ENCODE measurements at regions not wholly inside any gene's neighbourhood (a gene's known extent, or its start where the extent isn't known, plus 50 kb on each side); places are given as distances from the start of the nearest gene placed in this dataset.

DNA sequence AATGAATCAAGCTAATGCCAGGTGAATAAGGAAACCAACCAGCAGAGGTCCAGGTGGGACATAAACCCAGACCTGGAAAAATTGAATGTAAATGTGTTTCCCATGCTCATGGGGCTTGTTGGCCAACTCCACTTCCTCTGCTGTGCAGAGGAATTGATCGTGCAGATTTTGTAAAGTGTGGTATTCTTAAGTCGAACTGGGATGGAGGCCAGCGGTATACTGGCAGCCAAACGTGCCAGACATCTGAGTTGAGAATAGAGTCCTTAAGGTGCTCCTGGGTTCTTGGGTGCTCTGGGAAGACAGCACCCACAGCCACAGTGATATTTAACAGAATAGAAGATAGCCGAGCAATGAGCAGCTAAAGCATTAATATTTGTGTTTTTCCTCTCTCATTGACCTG lies 146.5 kb upstream of the LGALSL start:
- TF ChIP-seq, protein P1, sequence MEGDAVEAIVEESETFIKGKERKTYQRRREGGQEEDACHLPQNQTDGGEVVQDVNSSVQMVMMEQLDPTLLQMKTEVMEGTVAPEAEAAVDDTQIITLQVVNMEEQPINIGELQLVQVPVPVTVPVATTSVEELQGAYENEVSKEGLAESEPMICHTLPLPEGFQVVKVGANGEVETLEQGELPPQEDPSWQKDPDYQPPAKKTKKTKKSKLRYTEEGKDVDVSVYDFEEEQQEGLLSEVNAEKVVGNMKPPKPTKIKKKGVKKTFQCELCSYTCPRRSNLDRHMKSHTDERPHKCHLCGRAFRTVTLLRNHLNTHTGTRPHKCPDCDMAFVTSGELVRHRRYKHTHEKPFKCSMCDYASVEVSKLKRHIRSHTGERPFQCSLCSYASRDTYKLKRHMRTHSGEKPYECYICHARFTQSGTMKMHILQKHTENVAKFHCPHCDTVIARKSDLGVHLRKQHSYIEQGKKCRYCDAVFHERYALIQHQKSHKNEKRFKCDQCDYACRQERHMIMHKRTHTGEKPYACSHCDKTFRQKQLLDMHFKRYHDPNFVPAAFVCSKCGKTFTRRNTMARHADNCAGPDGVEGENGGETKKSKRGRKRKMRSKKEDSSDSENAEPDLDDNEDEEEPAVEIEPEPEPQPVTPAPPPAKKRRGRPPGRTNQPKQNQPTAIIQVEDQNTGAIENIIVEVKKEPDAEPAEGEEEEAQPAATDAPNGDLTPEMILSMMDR (IDR thresholded peaks at IDR 0.05): no peak
- no peak for TF ChIP-seq POLR2AphosphoS5 (IDR thresholded peaks at IDR 0.05)
- intact Hi-C loops (cut with DNase I): no loop called here

GRCh38 chr2:64311191-64311910 lies 142.6 kb upstream of the LGALSL start:
- 94 to 96% methylated on average over 17 of the region's 17 CpGs for WGBS, 2 donors

More for the DNA sequence above, 146.5 kb upstream of the LGALSL start:
- Histone ChIP-seq H3K27me3 (no peaks in the 10 kb centered on the region), H3K4me1 (peaks cover 0 to 11% (median 10%) of the 10 kb centered on the region in 4 donors), H3K4me3 (no peak overlapping the region), H3K27ac (no peak overlapping the region), H3K36me3 (no peaks in the 10 kb centered on the region), H3K9me3 (no peaks in the 10 kb centered on the region)
- 91% methylated on average over 5 of the region's 5 CpGs for WGBS, 2 donors
- DNase-seq: no peak

GRCh38 chr2:64311948-64312621 lies 141.9 kb upstream of the LGALSL start:
- Histone ChIP-seq H3K4me1 (peaks cover 0 to 21% (median 18%) of the 10 kb centered on the region in 4 donors), H3K4me3 (peak overlapping the region in 1 of 4 donors; percentile 6), H3K36me3 (no peaks in the 10 kb centered on the region), H3K27me3 (no peaks in the 10 kb centered on the region), H3K27ac (peak overlapping the region in 3 of 4 donors; percentile 53 to 62 (median 59)), H3K9me3 (no peaks in the 10 kb centered on the region)
- WGBS, 2 donors: 29 to 53% methylated on average over 13 of the region's 13 CpGs
- TF ChIP-seq POLR2AphosphoS5 (IDR thresholded peaks at IDR 0.05) (peak in 2 of 4 donors; percentile 33 to 34), EP300 (IDR thresholded peaks at IDR 0.05) (no peak)
- TF ChIP-seq, protein P1 (IDR thresholded peaks at IDR 0.05): peak in 3 of 4 experiments; percentile 49 to 50 (median 50)
- intact Hi-C loops (cut with DNase I): loop anchor here (5.0 kb wide), 2 partner anchors 170 to 260 kb away; partner anchors contain the start of gene PELI1
- peak; percentile 88 for DNase-seq

More at GRCh38 chr2:64311191-64311910, 142.6 kb upstream of the LGALSL start:
- Histone ChIP-seq H3K4me3 (no peak overlapping the region), H3K9me3 (no peaks in the 10 kb centered on the region), H3K36me3 (no peaks in the 10 kb centered on the region), H3K4me1 (peaks cover 0 to 21% (median 18%) of the 10 kb centered on the region in 4 donors), H3K27ac (peak overlapping the region in 2 of 4 donors; percentile 59 to 62), H3K27me3 (no peaks in the 10 kb centered on the region)
- intact Hi-C loops (cut with DNase I): loop anchor here (5.0 kb wide), 2 partner anchors 169 to 259 kb away; partner anchors contain the start of gene PELI1
- no peak for DNase-seq
- TF ChIP-seq POLR2AphosphoS5 (IDR thresholded peaks at IDR 0.05) (no peak), POLR2A (IDR thresholded peaks at IDR 0.05) (no peak)
- TF ChIP-seq, protein P1 (IDR thresholded peaks at IDR 0.05): no peak

DNA sequence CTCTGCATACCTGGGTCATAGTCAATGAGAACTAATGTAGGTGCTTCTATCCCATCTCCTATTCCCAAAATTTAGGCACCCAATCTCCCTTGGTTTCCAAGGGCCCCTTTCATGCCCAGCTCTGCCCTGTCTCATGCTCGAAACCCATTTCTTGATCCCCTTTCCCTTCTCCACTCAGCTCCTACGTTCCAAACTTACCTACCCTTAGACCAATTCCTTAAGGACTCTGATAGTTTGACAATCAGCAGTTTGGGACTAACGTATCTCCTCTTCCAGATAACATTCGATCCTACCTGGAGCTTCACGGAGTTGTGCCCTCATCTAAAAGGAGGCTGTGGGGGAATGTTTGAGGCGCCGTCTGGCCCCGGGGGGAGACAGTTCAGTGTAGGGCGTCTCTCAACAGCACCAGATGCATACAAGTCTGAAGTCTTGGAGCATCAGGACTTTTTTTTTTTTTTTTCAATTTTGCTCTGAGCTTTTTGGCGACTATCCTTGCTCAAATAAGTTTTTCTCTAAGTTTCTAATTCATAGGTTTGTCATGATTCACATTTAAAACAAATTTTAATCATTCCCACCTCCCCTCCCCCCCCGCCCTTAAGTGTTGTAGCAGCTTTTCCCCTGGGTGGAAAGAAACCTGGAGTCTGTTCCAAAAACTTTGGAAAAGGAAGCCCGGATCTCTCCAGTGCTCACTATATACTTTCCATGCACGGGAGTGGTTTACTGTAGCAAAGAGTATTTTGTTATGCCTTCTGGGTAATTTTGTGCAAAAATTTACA lies 141.2 kb upstream of the LGALSL start:
- peak overlapping the region in 2 of 4 donors; percentile 7 to 62 for H3K27ac ChIP-seq
- intact Hi-C loops (cut with DNase I): loop anchor here (5.0 kb wide), 2 partner anchors 171 to 261 kb away; partner anchors contain the start of gene PELI1
- DNase-seq: no peak
- WGBS, 2 donors: 77 to 79% methylated on average over 13 of the region's 13 CpGs
- no peaks in the 10 kb centered on the region for H3K27me3 ChIP-seq
- peaks cover 0 to 21% (median 18%) of the 10 kb centered on the region in 4 donors for H3K4me1 ChIP-seq
- no peaks in the 10 kb centered on the region for H3K9me3 ChIP-seq
- TF ChIP-seq POLR2AphosphoS5 (IDR thresholded peaks at IDR 0.05) (no peak), POLR2A (IDR thresholded peaks at IDR 0.05) (no peak), EP300 (IDR thresholded peaks at IDR 0.05) (no peak)
- TF ChIP-seq, protein P1 (IDR thresholded peaks at IDR 0.05): no peak
- no peaks in the 10 kb centered on the region for H3K36me3 ChIP-seq
- peak overlapping the region in 1 of 4 donors; percentile 6 for H3K4me3 ChIP-seq
